ENCODE measurements at regions not wholly inside any gene's neighbourhood (a gene's known extent, or its start where the extent isn't known, plus 50 kb on each side); places are given as distances from the start of the nearest gene placed in this dataset.

GRCh38 chr6:21986703-21987102 lies 310.1 kb downstream of the PRL start:
- Histone ChIP-seq H3K27me3 (ENCODE audit: control insufficient read depth in 2 of 2, insufficient read depth in 2 of 2, low read length in 2 of 2) (no peaks in the 10 kb centered on the region), H3K9ac (replicated peaks; ENCODE audit: extremely low read depth, insufficient read depth, low read length) (peak overlapping the region; percentile 68), H3K4me2 (ENCODE audit: insufficient read depth, low read length) (peak overlapping the region; percentile 75), H3K4me3 (replicated peaks in 1 of 3; ENCODE audit: insufficient read depth in 1 of 3, low read depth in 1 of 3, low read length in 3 of 3) (no peak overlapping the region), H3K27ac (ENCODE audit: insufficient read depth, low read depth, low read length) (peak overlapping the region; percentile 88), H2AFZ (ENCODE audit: low read depth, low read length) (peak overlapping the region; percentile 67), H3K4me1 (ENCODE audit: control insufficient read depth, extremely low read depth, insufficient read depth, low read length) (peaks cover 33% of the 10 kb centered on the region), H3K9me1 (replicated peaks; ENCODE audit: control insufficient read depth, extremely low read depth, insufficient read depth, low read length) (no peaks in the 10 kb centered on the region), H3K79me2 (ENCODE audit: control insufficient read depth, insufficient read depth, low read length) (no peaks in the 10 kb centered on the region), H3K36me3 (ENCODE audit: control insufficient read depth in 2 of 2, extremely low read depth in 1 of 2, insufficient read depth in 2 of 2, low read length in 2 of 2) (peaks cover 0 to 3% of the 10 kb centered on the region in 2 experiments), H3K9me3 (replicated peaks; ENCODE audit: control insufficient read depth, insufficient read depth, low read length) (no peaks in the 10 kb centered on the region), H4K20me1 (replicated peaks; ENCODE audit: control insufficient read depth, extremely low read depth, insufficient read depth, low read length) (no peaks in the 10 kb centered on the region)
- FAIRE-seq (no peak), DNase-seq (ENCODE audit: low read depth, low spot score) (no peak)
- intact Hi-C loops (cut with micrococcal nuclease): loop anchor here (1.0 to 10.0 kb wide), 9 partner anchors 12 to 458 kb away; partner anchors contain the start of gene SOX4
- ChIA-PET POLR2A (interaction anchor here (0.6 to 1.1 kb wide), 4 partner anchors 62 to 1461 kb away, joined by 3 to 6 read pairs (median 3); no protein-coding TSS in a partner anchor), CTCF (interaction anchor here (0.6 to 1.4 kb wide), 2 partner anchors 10 to 25 kb away, joined by 3 read pairs; no protein-coding TSS in a partner anchor)
- dilution Hi-C loops (cut with MboI; ENCODE audit: extremely low pct_ligation_motif_present, low sequenced_read_pairs): no loop called here
- no TSS peak for BruUV-seq (replicated peaks)
- TF ChIP-seq POLR2AphosphoS5 (IDR thresholded peaks at IDR 0.05; ENCODE audit: insufficient read depth, low read depth, low read length) (no peak), MYC (IDR thresholded peaks at IDR 0.05; ENCODE audit: low read depth, low read length) (no peak), GATA2 (IDR thresholded peaks at IDR 0.05; ENCODE audit: insufficient read depth, insufficient read length, low read depth, low read length) (no peak), POLR2A (IDR thresholded peaks at IDR 0.05; ENCODE audit: low read depth, low read length) (no peak), EZH2 (IDR thresholded peaks at IDR 0.05; ENCODE audit: borderline replicate concordance, low read depth, low read length, severe bottlenecking) (no peak), JUN (IDR thresholded peaks at IDR 0.05; ENCODE audit: borderline replicate concordance, insufficient read depth, insufficient read length, low read depth) (no peak), FOS (IDR thresholded peaks at IDR 0.05; ENCODE audit: borderline replicate concordance, insufficient read depth, low read length) (no peak)
- TF ChIP-seq, protein P1, sequence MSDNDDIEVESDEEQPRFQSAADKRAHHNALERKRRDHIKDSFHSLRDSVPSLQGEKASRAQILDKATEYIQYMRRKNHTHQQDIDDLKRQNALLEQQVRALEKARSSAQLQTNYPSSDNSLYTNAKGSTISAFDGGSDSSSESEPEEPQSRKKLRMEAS (IDR thresholded peaks at IDR 0.05; ENCODE audit: insufficient read depth, insufficient read length): no peak
- TF ChIP-seq, protein P2, sequence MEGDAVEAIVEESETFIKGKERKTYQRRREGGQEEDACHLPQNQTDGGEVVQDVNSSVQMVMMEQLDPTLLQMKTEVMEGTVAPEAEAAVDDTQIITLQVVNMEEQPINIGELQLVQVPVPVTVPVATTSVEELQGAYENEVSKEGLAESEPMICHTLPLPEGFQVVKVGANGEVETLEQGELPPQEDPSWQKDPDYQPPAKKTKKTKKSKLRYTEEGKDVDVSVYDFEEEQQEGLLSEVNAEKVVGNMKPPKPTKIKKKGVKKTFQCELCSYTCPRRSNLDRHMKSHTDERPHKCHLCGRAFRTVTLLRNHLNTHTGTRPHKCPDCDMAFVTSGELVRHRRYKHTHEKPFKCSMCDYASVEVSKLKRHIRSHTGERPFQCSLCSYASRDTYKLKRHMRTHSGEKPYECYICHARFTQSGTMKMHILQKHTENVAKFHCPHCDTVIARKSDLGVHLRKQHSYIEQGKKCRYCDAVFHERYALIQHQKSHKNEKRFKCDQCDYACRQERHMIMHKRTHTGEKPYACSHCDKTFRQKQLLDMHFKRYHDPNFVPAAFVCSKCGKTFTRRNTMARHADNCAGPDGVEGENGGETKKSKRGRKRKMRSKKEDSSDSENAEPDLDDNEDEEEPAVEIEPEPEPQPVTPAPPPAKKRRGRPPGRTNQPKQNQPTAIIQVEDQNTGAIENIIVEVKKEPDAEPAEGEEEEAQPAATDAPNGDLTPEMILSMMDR (IDR thresholded peaks at IDR 0.05; ENCODE audit: extremely low read depth in 1 of 2, insufficient read depth in 1 of 2, low read depth in 1 of 2, low read length in 2 of 2): no peak

Data from endothelial cell of umbilical vein (primary cell).